HG03103 (cell line): ENCODE measurements at regions not wholly inside any gene's neighbourhood (a gene's known extent, or its start where the extent isn't known, plus 50 kb on each side); places are given as distances from the start of the nearest gene placed in this dataset.

Source experiments
- ATAC-seq: cut with Tn5 transposase; IDR thresholded peaks from one replicate; pipeline ENCODE4 v1.9.1; 2021; ENCODE audit warnings: low read depth; ENCODE audit not compliant: unreplicated experiment

DNA sequence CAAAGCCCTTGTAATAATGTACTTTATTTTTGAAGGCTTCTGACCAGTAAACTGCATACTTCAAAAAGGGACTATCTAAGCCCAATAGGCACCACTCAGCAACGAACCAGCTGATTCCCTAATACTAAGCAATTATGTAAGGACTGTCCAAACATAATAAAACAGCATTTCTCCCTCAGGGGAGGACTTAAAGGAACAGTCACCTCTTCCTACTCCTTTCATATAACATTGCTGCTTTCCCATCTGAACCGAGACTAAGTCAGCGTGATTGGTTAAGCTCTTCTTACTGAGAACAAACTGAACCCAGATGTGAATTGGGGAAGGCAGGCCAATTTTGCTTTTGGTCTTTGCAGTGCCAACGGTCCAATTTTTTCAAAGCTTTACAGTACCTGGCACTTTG is 420.0 kb downstream of the METTL15 start:
- ATAC-seq: no peak

DNA sequence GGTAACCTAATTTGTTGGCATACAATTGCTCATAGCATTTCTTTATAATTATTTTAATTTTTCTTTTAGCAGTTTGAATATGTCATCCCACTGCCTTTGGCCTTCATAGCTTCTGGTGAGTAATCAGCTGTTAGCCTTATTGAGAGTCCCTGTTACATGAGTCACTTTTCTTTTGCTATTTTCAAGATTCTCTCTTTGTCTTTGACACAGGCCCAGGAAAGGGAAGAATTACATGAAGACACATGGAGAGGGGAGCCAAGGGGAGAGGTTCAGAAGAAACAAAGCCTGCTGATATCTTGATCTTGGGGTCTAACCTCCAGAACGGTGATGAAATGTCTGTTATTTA is 418.2 kb downstream of the METTL15 start:
- ATAC-seq: no peak

DNA sequence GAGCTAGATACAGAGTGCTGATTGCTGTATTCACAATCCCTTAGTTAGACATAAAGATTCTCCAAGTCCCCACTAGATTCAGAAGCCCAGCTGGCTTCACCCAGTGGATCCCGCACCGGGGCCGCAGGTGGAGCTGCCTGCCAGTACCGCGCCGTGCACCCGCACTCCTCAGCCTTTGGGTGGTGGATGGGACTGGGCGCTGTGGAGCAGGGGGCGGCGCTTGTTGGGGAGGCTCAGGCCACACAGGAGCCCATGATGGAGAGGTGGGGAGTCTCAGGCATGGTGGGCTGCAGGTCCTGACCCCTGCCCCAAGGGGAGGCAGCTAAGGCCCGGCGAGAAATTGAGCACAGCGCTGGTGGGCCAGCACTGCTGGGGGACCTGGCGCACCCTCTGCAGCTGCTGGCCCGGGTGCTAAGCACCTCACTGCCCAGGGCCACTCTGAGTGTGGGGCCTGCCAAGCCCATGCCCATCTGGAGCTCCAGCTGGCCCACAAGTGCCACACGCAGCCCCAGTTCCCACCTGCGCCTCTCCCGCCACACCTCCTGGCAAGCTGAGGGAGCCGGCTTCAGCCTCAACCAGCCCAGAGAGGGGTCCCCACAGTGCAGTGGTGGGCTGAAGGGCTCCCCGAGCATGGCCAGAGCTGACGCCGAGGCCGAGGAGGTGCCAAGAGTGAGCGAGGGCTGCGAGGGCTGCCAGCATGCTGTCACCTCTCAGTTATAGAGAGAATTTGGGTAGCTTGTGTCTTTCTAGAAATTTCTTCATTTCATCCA is 417.6 kb downstream of the METTL15 start:
- no peak for ATAC-seq

DNA sequence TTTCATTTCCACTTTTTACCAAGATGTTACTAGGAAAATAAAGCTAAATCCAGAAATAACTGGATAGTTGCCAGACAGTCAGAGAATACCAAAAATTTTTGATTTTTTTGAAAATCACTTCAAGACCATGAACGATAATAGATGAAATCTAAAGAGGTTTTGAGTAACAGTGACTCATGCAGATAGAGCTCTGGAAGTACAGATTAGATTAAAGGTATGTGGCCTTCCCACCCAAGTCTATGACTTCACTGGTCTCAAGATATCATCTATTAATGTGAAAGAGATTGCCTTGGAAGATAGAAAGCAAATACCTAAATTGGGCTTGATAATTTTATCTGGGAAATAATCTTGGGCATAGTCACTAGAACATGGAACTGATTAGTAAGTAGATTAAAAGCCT is 415.9 kb downstream of the METTL15 start:
- no peak for ATAC-seq

DNA sequence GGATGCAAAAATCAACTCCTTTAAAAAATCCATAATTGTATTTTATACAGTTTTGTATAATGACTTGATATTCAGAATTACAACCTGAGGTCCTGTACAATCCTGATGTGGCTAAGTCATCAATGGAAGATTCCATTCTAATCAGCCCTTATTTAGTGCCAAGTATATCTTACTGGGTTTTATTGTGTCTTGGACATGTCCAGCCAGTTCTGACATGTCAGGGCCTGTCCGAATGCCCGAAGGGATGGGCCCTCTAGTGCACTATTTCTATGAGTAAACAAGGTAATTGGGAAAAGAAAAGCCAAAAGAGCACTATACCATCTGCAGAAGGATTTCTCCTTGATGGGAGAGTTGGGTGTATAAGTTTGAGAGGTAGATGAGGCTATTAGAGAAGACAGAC is 412.9 kb downstream of the METTL15 start:
- no peak for ATAC-seq

DNA sequence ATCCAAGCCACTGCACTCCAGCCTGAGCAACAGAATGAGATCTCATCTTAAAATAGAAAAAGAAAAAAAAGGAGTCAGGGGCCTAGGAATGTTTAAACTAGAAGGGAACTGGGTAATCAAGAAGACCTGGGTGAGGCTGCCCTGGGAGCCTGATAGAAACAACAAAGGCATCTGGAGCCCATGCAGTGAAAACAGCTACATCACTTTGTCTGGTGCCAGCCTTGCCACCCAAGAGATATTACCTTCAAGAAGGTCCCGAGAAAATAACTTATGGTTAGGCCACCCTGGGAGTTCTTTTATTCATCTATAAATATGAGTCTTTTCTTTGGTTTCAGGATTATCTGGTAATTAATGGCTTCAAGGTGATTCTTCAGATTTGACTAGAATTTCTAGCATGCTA is 412.1 kb downstream of the METTL15 start:
- no peak for ATAC-seq

DNA sequence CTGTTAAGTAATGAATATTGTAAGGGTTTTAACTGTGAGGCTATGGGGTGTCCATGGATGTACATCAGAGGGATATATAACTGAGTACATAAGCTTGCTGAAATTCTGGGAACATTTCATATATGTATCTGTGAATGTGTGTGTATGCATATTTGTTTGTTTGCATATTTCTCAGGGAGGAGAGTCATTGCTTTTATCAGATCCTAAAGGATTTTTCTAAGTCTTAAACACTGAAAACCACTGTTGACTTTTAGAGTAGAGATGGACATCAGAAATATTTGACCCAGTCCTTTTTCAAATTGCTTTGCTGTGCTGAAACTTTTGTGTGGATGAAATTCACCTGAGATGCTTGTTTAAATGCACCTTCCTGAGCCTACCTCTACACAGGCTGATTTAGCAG is 410.6 kb downstream of the METTL15 start:
- ATAC-seq: no peak

DNA sequence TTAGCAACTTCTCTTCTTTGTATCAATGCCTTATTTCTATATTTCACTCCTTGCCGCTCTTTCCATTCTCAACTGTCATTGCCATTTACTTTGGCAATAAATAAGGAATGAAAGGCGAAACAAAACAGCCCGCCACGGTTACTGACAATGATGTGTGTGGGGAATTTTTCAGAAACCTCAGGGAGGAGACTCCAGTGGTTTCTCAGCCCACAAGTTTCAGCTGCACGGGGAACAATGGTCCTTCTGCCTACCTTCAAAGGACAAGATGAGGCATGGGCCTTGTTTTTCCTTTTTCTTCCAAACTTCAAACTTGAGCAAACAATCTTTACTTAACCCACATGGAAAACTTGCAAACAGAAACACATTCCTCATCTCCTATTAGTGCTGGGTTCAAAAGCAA is 409.4 kb downstream of the METTL15 start:
- no peak for ATAC-seq

DNA sequence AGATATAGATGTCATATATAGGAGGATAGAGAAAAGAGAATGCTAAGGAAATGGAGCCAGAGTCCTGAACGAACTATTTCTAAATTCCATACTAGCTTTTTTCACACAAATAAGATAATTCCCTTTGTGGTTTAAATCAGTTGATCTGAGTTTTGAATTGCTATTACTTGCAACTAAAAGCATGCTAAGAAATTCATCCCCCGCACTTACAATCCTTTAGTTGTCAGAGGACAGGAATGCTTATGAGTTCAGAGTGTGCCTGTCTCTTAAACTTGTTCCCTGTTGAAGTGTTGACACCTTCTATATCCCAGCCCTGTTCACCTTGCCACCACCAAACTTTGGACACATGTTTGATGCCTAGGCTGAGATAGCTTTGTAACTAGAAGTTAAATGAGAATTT is 406.2 kb downstream of the METTL15 start:
- no peak for ATAC-seq

DNA sequence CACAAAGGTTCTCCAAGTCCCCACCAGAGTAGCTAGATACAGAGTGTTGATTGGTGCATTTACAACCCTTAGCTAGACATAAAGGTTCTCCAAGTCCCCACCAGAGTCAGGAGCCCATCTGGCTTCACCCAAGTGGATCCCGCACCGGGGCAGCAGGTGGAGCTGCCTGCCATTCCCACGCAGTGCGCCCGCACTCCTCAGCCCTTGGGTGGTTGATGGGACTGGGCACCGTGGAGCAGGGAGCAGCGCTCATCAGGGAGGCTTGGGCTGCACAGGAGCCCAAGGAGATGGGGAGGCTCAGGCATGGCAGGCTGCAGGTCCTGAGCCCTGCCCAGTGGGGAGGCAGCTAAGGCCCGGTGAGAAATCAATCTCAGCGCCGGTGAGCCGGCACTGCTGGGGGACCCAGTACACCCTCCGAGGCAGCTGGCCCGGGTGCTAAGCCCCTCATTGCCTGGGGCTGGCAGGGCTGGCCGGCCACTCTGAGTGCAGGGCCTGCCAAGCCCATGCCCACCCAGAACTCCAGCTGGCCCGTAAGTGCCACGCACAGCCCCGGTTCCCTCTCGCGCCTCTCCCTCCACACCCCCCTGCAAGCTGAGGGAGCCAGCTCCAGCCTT is 404.1 kb downstream of the METTL15 start:
- no peak for ATAC-seq

DNA sequence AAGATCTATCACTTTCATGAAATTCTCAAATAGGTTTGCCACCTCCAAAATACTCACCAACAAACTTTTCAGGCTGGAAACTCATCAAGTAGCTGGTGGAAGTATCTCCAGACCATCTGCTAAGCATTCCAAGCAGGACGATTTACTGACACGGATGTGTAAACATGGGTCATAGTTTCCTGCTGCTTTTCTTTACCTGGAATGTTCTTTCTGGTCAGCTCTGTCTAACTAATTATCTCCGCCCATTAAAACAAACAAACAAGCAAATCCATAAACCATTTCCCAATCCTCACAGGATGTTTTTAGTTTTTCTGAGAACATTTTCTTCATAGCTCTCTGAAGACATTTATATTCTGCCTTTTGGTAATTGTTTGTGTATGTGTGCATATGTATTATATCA is 397.0 kb downstream of the METTL15 start:
- ATAC-seq: no peak

DNA sequence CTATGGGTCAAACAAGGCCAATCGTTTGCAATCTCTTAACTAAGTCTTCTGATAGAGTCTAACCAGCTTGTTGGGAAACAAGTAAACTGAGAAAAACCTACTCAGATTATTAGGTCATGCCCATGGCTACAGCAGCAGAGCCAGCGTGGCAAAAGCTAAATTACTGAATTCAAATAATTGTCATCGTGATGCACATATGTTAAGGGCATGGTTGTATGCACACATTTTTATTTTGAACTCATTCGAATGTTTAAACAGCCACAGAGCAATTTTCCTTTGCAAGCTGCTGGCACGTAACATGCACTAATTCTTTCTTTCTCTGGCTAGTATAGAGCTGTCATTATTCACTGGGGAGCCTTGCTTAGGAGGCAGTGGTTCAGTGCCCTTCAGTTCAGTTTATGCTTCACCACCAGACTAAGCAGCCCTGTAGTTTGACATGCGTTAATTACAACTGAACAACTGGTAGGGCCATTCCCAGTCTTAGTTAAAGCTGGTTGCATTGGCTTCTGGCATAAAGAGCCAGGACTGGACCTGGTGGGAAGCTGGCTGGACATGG is 396.4 kb downstream of the METTL15 start:
- no peak for ATAC-seq

DNA sequence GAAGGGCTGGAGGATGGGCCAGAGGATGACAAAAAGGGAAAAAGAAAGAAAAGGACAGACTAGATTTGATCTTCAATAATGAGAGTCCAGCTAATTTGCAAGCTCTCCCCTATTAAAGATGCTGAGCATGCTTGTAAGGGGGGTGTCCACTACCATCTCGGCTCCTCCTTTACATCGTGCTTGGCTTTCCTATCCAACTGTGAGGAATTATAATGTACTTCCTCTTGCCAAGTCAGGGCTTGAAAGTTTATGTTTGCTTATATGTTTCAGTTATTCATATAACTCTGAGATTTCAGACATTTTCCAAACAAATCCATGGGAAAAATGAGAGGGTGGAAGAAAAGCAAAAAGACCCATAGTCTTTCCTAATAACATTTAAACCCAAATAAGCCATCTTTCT is 387.1 kb downstream of the METTL15 start:
- no peak for ATAC-seq

DNA sequence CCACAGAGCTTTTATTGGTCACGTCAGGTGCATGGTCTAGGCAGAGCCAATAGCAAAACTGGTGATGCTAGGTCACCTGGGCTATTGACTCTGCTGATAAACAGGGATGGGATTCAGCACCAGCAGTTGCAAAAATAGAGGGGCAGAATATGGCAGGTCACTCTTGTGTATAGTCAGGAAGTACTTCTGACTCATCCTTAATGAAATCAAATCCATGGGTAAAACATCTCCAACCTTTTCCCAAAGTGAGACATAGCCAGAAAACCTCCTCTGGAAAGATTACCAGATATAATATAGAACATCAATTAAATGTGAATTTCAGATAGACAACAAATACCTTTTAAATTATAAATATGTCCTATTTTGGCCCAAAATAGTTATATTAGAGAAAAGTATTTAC is 383.2 kb downstream of the METTL15 start:
- no peak for ATAC-seq

DNA sequence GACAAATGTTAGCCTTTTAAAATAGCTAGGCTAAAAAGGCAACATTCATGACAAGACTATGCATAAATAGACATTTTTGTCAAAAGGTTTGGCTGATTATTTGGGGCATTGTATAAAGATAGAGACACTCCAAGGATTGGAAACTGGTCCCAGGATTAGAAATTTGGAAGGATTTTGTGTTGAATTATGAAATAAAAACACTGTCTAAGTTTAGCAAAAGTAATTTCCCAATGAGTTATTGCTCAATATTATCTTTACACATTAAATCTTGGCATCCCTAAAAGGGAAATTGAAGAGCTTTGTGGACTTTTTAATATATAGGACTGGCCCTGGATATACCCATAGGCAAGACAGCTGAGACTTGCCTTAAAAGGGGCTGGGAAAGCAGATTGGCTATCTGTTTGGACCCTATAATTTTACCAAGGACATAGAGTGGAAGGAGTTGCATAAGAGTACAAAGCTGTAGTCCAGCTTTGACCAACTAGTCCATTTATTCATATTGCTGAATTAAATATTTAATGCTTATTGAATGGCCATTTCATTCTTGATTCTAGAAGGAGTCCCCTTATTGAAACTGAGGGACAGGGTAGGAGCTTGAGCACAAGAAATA is 382.7 kb downstream of the METTL15 start:
- ATAC-seq: no peak

DNA sequence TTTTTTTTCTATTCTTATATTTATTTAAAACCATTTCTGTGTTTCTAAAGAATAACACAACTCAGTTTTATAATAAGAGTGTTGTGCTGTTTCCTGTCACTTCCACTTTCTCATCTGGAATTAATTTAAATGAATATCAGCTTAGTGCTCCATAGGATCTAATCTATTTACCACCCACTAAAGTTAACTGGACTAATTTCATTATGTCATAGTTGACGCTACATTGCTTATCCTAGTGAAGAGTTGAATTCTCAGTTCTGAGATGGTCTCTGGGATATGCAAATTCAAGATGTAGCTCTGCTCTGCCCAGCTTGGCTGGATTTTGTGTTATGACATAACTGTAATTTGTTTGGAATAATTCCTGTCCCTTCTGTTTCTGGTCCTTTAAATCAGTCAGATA is 380.1 kb downstream of the METTL15 start:
- ATAC-seq: no peak

DNA sequence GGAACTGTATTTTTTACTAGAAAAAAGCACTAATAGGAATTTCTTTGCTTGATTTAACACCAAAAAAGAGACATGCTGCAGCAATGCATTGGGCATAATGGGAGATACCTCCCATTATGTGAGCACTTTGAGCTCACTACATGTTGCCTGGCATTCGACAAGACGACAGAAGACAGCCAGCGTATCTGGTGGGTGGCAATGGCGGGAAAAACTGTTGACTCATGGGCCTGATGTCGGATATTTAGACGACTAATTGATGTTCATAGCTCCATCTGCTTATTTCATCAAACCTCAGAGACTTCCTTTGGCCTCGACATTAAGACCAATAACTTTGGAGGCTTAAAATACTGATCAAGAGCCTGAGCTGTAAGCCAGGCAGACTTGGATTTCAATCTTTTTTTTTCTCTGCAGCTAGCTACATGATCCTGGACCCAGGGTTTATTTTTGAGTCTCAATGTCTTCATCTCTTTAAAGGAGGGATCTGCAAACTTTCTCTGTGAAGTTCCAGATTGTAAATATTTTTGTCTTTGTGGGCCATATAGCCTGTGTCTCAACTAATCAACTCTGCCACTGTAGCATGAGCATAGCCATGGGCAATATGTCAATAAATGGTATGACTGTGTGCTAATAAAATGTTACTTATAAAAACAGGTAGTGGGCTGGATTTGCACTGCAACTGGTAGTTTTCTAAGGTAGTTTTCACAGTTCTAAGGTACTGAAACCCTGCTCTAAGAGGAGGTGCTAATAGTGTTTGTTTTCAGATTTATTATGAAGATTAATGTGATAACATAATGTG is 375.1 kb downstream of the METTL15 start:
- ATAC-seq: no peak

DNA sequence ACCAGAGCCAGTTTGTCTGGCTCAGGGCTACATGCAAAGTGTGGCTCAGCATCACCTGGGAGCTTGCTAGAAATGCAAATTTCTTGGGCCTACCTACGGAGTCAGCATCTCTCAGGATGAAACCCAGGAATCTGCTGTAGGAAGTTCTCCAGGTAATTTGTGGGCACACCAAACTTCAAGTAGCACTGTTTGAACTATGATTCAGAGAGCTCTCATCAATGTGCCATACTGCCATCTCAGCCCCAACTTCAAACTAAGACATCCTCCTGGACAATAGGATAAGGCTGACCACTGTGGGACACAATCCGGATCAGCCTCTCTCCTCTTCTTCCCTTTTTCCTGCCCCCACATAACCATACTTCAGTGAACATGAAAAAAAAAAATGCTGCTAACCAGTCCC is 374.5 kb downstream of the METTL15 start:
- ATAC-seq: no peak

DNA sequence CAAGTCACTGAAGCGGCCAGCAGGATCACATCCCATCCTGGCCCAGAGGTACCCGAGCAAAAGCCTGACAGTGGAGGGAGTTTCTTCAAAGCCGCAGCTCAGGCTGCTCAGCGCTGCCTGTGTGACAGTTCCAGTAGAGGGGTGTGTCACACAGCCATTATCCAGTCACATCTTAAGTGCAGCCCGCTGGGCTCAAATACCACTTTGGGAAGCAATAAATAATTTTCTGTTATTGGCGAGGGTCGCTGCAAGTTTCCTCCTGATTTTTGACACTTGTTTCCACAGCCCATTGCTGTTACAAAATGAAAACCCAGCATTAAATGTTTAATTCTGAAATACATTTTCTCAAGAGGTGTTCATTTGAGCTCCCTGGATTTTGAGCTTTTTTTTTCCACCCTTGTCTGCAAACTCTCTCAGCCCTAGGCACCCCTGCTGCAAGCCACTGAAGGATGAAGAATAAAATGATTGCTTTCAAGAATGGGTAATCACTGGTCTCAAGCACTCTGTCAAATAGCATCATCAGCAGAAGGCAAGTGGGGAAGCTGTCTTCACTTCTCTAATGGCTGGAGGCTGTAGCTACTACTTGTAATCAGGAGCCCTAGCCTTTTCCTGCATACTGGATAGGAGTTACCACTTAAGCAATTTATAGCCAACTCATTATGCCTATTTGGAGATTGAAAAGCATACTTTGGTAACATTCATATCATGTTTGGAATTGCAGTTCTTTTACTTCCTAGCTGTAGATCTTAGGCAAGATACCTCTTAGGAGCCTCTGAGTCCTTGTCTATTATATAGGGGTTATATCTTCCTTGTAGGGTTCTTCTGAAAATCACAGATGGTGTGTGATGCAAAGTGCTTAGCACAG is 373.7 kb downstream of the METTL15 start:
- no peak for ATAC-seq

DNA sequence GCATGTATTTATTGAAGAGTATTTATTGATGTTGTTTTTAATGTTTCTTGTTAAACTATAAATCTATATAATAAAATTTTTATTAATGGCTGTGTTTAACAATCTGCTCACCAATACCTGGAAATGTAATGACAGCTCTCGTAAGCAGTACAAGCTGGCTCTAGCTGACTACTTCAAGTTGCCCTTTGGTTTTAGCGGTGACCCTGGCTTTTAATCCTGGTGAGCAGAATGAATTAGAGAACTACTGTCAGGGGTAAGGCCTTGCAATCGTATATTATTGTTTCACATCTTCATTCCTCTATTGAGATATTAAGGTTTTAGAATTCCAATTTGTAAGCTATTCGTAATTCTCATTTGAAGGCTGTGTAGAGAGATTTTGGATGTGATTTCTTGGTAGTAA is 372.2 kb downstream of the METTL15 start:
- no peak for ATAC-seq
